OCI-M1 (cell line): ENCODE measurements at regions not wholly inside any gene's neighbourhood (a gene's known extent, or its start where the extent isn't known, plus 50 kb on each side); places are given as distances from the start of the nearest gene placed in this dataset.

Experiments used
- DNase-seq: peaks from one replicate; lab custom pipeline; 2025; lab: John Stamatoyannopoulos, UW

GRCh38 chr3:99111235-99111634 lies 209.7 kb upstream of the DCBLD2 start:
- DNase-seq, result no peak

GRCh38 chr3:99110401-99110800 lies 208.9 kb upstream of the DCBLD2 start:
- no peak for DNase-seq

- peak; percentile 36 for DNase-seq
These were observed 207.0 kb upstream of the DCBLD2 start for GRCh38 chr3:99108508-99108907.

GRCh38 chr3:99094606-99095005 lies 193.1 kb upstream of the DCBLD2 start:
- no peak for DNase-seq

- DNase-seq, result no peak
These were observed 185.8 kb upstream of the DCBLD2 start for GRCh38 chr3:99087277-99087676.

- DNase-seq, result no peak
These were observed 183.3 kb upstream of the DCBLD2 start for GRCh38 chr3:99084826-99085225.

- no peak for DNase-seq
These were observed 182.7 kb upstream of the DCBLD2 start for GRCh38 chr3:99084156-99084555.

GRCh38 chr3:99071096-99071495 lies 169.6 kb upstream of the DCBLD2 start:
- DNase-seq, result no peak

- no peak for DNase-seq
These were observed 168.5 kb upstream of the DCBLD2 start for GRCh38 chr3:99069973-99070372.

- peak; percentile 89 for DNase-seq
These were observed 165.4 kb upstream of the DCBLD2 start for GRCh38 chr3:99066863-99067262.

GRCh38 chr3:99049164-99049563 lies 147.7 kb upstream of the DCBLD2 start:
- no peak for DNase-seq

GRCh38 chr3:99041747-99042146 lies 140.3 kb upstream of the DCBLD2 start:
- no peak for DNase-seq

GRCh38 chr3:99031778-99032177 lies 130.3 kb upstream of the DCBLD2 start:
- DNase-seq, result no peak

GRCh38 chr3:99023590-99024192 lies 122.2 kb upstream of the DCBLD2 start:
- peak; percentile 64 for DNase-seq

GRCh38 chr3:99021466-99021865 lies 120.0 kb upstream of the DCBLD2 start:
- no peak for DNase-seq

GRCh38 chr3:99016452-99016851 lies 115.0 kb upstream of the DCBLD2 start:
- no peak for DNase-seq

- DNase-seq, result no peak
These were observed 112.4 kb upstream of the DCBLD2 start for GRCh38 chr3:99013777-99014315.

GRCh38 chr3:99013077-99013476 lies 111.6 kb upstream of the DCBLD2 start:
- DNase-seq, result no peak

- no peak for DNase-seq
These were observed 110.6 kb upstream of the DCBLD2 start for GRCh38 chr3:99012051-99012450.

- no peak for DNase-seq
These were observed 108.4 kb upstream of the DCBLD2 start for GRCh38 chr3:99009851-99010250.

GRCh38 chr3:99006686-99007085 lies 105.2 kb upstream of the DCBLD2 start:
- no peak for DNase-seq

GRCh38 chr3:98999675-99000074 lies 98.2 kb upstream of the DCBLD2 start:
- no peak for DNase-seq

- DNase-seq, result peak; percentile 54
These were observed 92.8 kb upstream of the DCBLD2 start for GRCh38 chr3:98994128-98994762.

GRCh38 chr3:98991393-98991792 lies 89.9 kb upstream of the DCBLD2 start:
- DNase-seq, result peak; percentile 19
